PC-3 (cell line): ENCODE measurements at regions not wholly inside any gene's neighbourhood (a gene's known extent, or its start where the extent isn't known, plus 50 kb on each side); places are given as distances from the start of the nearest gene placed in this dataset.
A peak's percentile ranks its signal among the peaks of the same experiment; 100 is the strongest.

Experiments
- ATAC-seq: fragments of 200-7000 bp; cut with Tn5 transposase; 2 replicates; pipeline ENCODE4 v1.9.1; 2020; ENCODE audit warnings: mild to moderate bottlenecking, moderate library complexity
- BruUV-seq: library from RNA; stranded (reverse); fragments of 400-500 nt; replicated peaks from 2 replicates; lab custom pipeline; 2021; lab: Mats Ljungman, UMichigan
- CTCF ChIA-PET: fragments of 300-600 bp; sonication (Branson Sonifier 250); formaldehyde crosslinking; loops from one replicate; lab custom pipeline; 2022; ENCODE audit warnings: antibody characterized with exemption; lab: Charles Lee
- POLR2A ChIA-PET: fragments of 300-600 bp; sonication (Branson Sonifier 250); formaldehyde crosslinking; loops from one replicate; lab custom pipeline; 2022; ENCODE audit warnings: antibody characterized with exemption; ENCODE audit not compliant: unreplicated experiment; lab: Charles Lee
- DNase-seq: peaks from one replicate; pipeline ENCODE4 v3.0.0-alpha.2; 2015
- H2AFZ ChIP-seq: fragments of 300-600 bp; sonication (generic); 2 replicates; pipeline ENCODE4 v1.6.0; 2016; ENCODE audit warnings: antibody characterized with exemption, low read length
- H3F3A ChIP-seq: fragments of 300-600 bp; sonication (generic); one replicate; pipeline ENCODE4 v1.6.0; 2017; ENCODE audit warnings: antibody characterized with exemption, low read length, control low read depth, mild to moderate bottlenecking; ENCODE audit not compliant: unreplicated experiment
- H3K27ac ChIP-seq: fragments of 300-600 bp; sonication (generic); 2 replicates; pipeline ENCODE4 v1.5.1; 2016; ENCODE audit warnings: mild to moderate bottlenecking, low read length
- H3K27me3 ChIP-seq: fragments of 300-600 bp; sonication (generic); 2 replicates; pipeline ENCODE4 v1.6.1; 2016; ENCODE audit warnings: low read length, mixed read lengths
- H3K36me3 ChIP-seq: fragments of 300-600 bp; sonication (generic); 2 replicates; pipeline ENCODE4 v1.6.1; 2016; ENCODE audit warnings: low read depth, mixed run types, low read length, mixed read lengths
- H3K4me1 ChIP-seq: fragments of 300-600 bp; sonication (generic); 2 replicates; pipeline ENCODE4 v1.5.1; 2016; ENCODE audit warnings: low read length; ENCODE audit not compliant: insufficient read depth
- H3K4me2 ChIP-seq: fragments of 300-600 bp; sonication (generic); 2 replicates; pipeline ENCODE4 v1.6.0; 2016; ENCODE audit warnings: low read length
- H3K4me3 ChIP-seq: fragments of 300-600 bp; sonication (generic); 2 replicates; pipeline ENCODE4 v1.5.1; 2016; ENCODE audit warnings: mild to moderate bottlenecking, low read length, mixed read lengths
- H3K79me2 ChIP-seq: fragments of 300-600 bp; sonication (generic); 2 replicates; pipeline ENCODE4 v1.6.1; 2017; ENCODE audit warnings: low read length, mixed read lengths
- H3K9ac ChIP-seq: fragments of 300-600 bp; sonication (generic); 2 replicates; pipeline ENCODE4 v1.6.0; 2016; ENCODE audit warnings: mild to moderate bottlenecking, low read length
- H3K9me2 ChIP-seq: fragments of 300-600 bp; sonication (generic); replicated peaks from 2 replicates; pipeline ENCODE4 v1.6.1; 2016; ENCODE audit warnings: mixed run types, low read length, mixed read lengths
- H3K9me3 ChIP-seq: fragments of 300-600 bp; sonication (generic); 2 replicates; pipeline ENCODE4 v1.6.1; 2016; ENCODE audit warnings: low read length, mixed read lengths
- H4K20me1 ChIP-seq: fragments of 300-600 bp; sonication (generic); 2 replicates; pipeline ENCODE4 v1.6.1; 2016; ENCODE audit warnings: low read length, mixed read lengths
- EZH2 ChIP-seq: fragments of 300-600 bp; sonication (generic); IDR thresholded peaks from one replicate; pipeline ENCODE4 v1.6.1; 2017; ENCODE audit warnings: antibody characterized with exemption, mild to moderate bottlenecking, low read length; ENCODE audit not compliant: unreplicated experiment
- EZH2phosphoT487 ChIP-seq: fragments of 300-600 bp; sonication (generic); IDR thresholded peaks from 2 replicates; pipeline ENCODE4 v1.6.1; 2018; ENCODE audit warnings: mild to moderate bottlenecking, antibody characterized with exemption, low read length, borderline replicate concordance
- intact Hi-C: fragments of 100-400 bp; cut with micrococcal nuclease; formaldehyde crosslinking; loops from 2 replicates; pipeline ENCODE4 v1.9.0; 2023
- TF ChIP-seq, protein P1 (sequence below): fragments of 300-600 bp; sonication (generic); conservative IDR thresholded peaks from 2 replicates; pipeline ENCODE4 v1.5.1; 2017; ENCODE audit warnings: antibody characterized with exemption, low read depth, mild to moderate bottlenecking, low read length

DNA sequence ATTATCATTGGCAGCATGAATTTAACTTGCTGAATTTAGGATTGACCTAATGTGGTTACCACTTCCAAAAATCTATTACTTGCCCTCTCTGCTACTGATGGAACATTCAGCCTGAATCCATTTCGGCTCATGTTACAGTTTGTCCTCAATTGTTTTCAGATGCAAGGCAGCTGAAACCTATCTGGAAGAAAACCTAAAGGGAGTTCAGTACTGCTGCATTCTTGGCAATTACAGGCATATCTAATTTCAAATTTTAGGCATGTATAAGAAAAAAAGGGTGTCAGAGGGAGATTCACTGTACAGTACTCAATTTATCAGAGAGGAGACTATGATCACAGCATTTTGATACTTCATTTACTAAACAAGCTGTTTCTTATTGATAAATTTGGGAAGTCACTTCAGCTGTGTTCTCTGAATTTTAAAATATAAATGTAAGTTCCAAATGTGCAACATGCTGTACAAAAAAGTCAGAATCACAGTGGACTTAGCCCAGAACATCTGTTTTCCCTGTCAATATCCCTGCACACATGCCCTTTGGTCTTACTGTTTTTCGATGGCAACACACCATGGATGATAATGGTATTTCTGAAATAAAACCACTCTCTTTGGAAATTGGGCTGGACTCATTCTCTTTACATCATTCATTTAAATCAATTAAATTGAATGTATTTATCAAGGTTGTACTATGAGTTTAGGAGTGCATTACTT lies 651.6 kb upstream of the ADGRL4 start:
- Histone ChIP-seq H3K4me3 (no peak overlapping the region), H3K9me2 (no peaks in the 10 kb centered on the region)
- ATAC-seq, result peak; percentile 38

DNA sequence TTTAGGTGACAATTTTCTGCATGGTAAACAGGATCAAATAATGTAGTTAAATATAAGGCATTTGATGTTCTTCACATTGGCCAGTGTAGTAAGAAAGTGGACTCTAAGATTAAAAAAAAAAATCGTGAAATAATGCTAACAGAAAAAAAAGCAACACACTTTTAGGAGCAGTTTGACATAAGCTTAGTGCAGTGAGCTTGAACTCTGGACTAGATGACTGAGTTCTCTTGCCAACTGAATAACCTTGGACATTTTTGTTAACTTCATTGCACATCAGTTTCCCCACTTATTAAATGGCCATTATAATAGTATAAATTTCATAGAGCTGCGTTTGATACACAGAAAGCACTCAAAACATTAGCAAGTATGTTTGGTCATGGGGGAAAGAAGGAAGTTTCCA lies 649.3 kb upstream of the ADGRL4 start:
- Histone ChIP-seq H3K27ac (no peak overlapping the region), H3K27me3 (no peaks in the 10 kb centered on the region), H3K4me1 (no peaks in the 10 kb centered on the region), H2AFZ (no peak overlapping the region), H3F3A (no peaks in the 10 kb centered on the region), H3K9ac (no peak overlapping the region), H3K36me3 (no peaks in the 10 kb centered on the region), H3K9me2 (no peaks in the 10 kb centered on the region), H3K9me3 (no peaks in the 10 kb centered on the region), H3K79me2 (no peaks in the 10 kb centered on the region), H3K4me3 (no peak overlapping the region), H3K4me2 (no peak overlapping the region), H4K20me1 (no peaks in the 10 kb centered on the region)
- intact Hi-C loops, result no loop called here
- TF ChIP-seq EZH2phosphoT487, result no peak
- TF ChIP-seq, protein P1, sequence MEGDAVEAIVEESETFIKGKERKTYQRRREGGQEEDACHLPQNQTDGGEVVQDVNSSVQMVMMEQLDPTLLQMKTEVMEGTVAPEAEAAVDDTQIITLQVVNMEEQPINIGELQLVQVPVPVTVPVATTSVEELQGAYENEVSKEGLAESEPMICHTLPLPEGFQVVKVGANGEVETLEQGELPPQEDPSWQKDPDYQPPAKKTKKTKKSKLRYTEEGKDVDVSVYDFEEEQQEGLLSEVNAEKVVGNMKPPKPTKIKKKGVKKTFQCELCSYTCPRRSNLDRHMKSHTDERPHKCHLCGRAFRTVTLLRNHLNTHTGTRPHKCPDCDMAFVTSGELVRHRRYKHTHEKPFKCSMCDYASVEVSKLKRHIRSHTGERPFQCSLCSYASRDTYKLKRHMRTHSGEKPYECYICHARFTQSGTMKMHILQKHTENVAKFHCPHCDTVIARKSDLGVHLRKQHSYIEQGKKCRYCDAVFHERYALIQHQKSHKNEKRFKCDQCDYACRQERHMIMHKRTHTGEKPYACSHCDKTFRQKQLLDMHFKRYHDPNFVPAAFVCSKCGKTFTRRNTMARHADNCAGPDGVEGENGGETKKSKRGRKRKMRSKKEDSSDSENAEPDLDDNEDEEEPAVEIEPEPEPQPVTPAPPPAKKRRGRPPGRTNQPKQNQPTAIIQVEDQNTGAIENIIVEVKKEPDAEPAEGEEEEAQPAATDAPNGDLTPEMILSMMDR, result no peak
- no peak for TF ChIP-seq EZH2
- ChIA-PET CTCF (interaction anchor here (0.5 kb wide), 1 partner anchor 63 kb away, joined by 4 read pairs; no protein-coding TSS in a partner anchor), POLR2A (no interaction called here)
- ATAC-seq (no peak), DNase-seq (no peak)
- BruUV-seq, result no TSS peak

More for the DNA sequence above, 651.6 kb upstream of the ADGRL4 start:
- no peaks in the 10 kb centered on the region for H3K79me2 ChIP-seq
- H3K9me3 ChIP-seq, result no peaks in the 10 kb centered on the region
- no peaks in the 10 kb centered on the region for H4K20me1 ChIP-seq
- no peak overlapping the region for H3K4me2 ChIP-seq
- no peaks in the 10 kb centered on the region for H3F3A ChIP-seq
- H3K36me3 ChIP-seq, result no peaks in the 10 kb centered on the region
- TF ChIP-seq, protein P1, result no peak
- TF ChIP-seq EZH2 (no peak), EZH2phosphoT487 (no peak)
- H3K4me1 ChIP-seq, result no peaks in the 10 kb centered on the region
- H3K9ac ChIP-seq, result no peak overlapping the region
- no TSS peak for BruUV-seq
- ChIA-PET POLR2A (no interaction called here), CTCF (no interaction called here)
- H2AFZ ChIP-seq, result no peak overlapping the region
- no peaks in the 10 kb centered on the region for H3K27me3 ChIP-seq
- no peak for DNase-seq
- H3K27ac ChIP-seq, result no peak overlapping the region
- intact Hi-C loops, result no loop called here

DNA sequence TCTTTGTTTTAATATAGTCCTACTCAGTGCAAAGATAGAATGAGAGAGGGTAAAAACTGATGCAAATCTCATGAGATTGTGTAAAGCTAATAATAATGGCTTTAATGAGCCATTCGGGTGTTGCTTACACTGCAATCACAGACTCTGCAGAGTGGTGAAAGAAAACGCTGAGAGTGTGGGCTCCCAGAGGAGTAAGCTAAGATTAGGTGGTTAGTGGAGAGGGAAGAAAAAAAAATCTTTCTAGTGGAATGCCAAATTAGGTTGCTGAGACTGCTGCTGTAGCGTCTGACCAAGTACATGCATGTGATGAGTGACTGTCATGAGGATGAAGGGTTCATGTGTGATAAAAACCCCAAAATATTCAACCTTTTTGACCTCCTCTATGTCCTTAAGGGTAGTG lies 645.9 kb upstream of the ADGRL4 start:
- TF ChIP-seq EZH2, result no peak
- TF ChIP-seq, protein P1, result no peak
- TF ChIP-seq EZH2phosphoT487, result no peak
- ATAC-seq, result no peak
- Histone ChIP-seq H3K9ac (no peak overlapping the region), H4K20me1 (no peaks in the 10 kb centered on the region), H3K4me3 (no peak overlapping the region), H3K4me1 (no peaks in the 10 kb centered on the region), H3K36me3 (no peaks in the 10 kb centered on the region), H3K9me2 (no peaks in the 10 kb centered on the region), H2AFZ (no peak overlapping the region), H3K4me2 (no peak overlapping the region), H3K27ac (no peak overlapping the region), H3F3A (no peaks in the 10 kb centered on the region), H3K79me2 (no peaks in the 10 kb centered on the region), H3K27me3 (no peaks in the 10 kb centered on the region), H3K9me3 (no peaks in the 10 kb centered on the region)
- CTCF ChIA-PET, result no interaction called here
- no peak for DNase-seq
- intact Hi-C loops, result no loop called here
- BruUV-seq, result no TSS peak
- POLR2A ChIA-PET, result interaction anchor here (0.7 kb wide), 1 partner anchor 9 kb away, joined by 8 read pairs; no protein-coding TSS in a partner anchor
